Progenitor cell of endocrine pancreas (in vitro differentiated cells): ENCODE measurements at regions not wholly inside any gene's neighbourhood (a gene's known extent, or its start where the extent isn't known, plus 50 kb on each side); places are given as distances from the start of the nearest gene placed in this dataset.
"Not testable (repeated sequence)": the region's sequence is repeated elsewhere in the genome, so short reads cannot be mapped to it uniquely, and the experiment has no call there.

Source experiments
- DNase-seq: peaks from one replicate; pipeline ENCODE4 v3.0.0; 2021; ENCODE audit warnings: low spot score; ENCODE audit not compliant: unreplicated experiment
- H3K27ac Mint-ChIP-seq: 2 replicates; pipeline ENCODE4 v1.8.0; 2021; ENCODE audit warnings: mild to moderate bottlenecking, moderate library complexity, mixed read lengths
- H3K27me3 Mint-ChIP-seq: 2 replicates; pipeline ENCODE4 v1.8.0; 2021; ENCODE audit warnings: mixed read lengths
- H3K36me3 Mint-ChIP-seq: 2 replicates; pipeline ENCODE4 v1.8.0; 2022; ENCODE audit warnings: mixed read lengths; ENCODE audit not compliant: insufficient read depth
- H3K4me1 Mint-ChIP-seq: 2 replicates; pipeline ENCODE4 v1.8.0; 2021; ENCODE audit warnings: low read depth, mixed read lengths
- H3K4me3 Mint-ChIP-seq: 2 replicates; pipeline ENCODE4 v1.8.0; 2021; ENCODE audit warnings: low read depth, mild to moderate bottlenecking, moderate library complexity, mixed read lengths
- H3K9me3 Mint-ChIP-seq: 2 replicates; pipeline ENCODE4 v1.8.0; 2021; ENCODE audit warnings: low read depth, mixed read lengths
- TF ChIP-seq, protein P1 (sequence below): fragments of 200-600 bp; sonication (generic); IDR thresholded peaks from one replicate; pipeline ENCODE4 v1.5.0; 2021; ENCODE audit warnings: antibody characterized with exemption, mild to moderate bottlenecking; ENCODE audit not compliant: unreplicated experiment

- Mint-ChIP-seq H3K27ac (no peak overlapping the region), H3K9me3 (no peaks in the 10 kb centered on the region), H3K4me3 (no peak overlapping the region), H3K36me3 (no peaks in the 10 kb centered on the region), H3K4me1 (peaks cover 7% of the 10 kb centered on the region), H3K27me3 (no peaks in the 10 kb centered on the region)
- TF ChIP-seq, protein P1, sequence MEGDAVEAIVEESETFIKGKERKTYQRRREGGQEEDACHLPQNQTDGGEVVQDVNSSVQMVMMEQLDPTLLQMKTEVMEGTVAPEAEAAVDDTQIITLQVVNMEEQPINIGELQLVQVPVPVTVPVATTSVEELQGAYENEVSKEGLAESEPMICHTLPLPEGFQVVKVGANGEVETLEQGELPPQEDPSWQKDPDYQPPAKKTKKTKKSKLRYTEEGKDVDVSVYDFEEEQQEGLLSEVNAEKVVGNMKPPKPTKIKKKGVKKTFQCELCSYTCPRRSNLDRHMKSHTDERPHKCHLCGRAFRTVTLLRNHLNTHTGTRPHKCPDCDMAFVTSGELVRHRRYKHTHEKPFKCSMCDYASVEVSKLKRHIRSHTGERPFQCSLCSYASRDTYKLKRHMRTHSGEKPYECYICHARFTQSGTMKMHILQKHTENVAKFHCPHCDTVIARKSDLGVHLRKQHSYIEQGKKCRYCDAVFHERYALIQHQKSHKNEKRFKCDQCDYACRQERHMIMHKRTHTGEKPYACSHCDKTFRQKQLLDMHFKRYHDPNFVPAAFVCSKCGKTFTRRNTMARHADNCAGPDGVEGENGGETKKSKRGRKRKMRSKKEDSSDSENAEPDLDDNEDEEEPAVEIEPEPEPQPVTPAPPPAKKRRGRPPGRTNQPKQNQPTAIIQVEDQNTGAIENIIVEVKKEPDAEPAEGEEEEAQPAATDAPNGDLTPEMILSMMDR: no peak
- no peak for DNase-seq
These were observed 157.5 kb upstream of the SPRY2 start for GRCh38 chr13:80498433-80498832.

GRCh38 chr13:80497978-80498377 is 157.1 kb upstream of the SPRY2 start:
- H3K36me3 Mint-ChIP-seq: no peaks in the 10 kb centered on the region
- DNase-seq: no peak
- H3K27me3 Mint-ChIP-seq: no peaks in the 10 kb centered on the region
- H3K9me3 Mint-ChIP-seq: no peaks in the 10 kb centered on the region
- TF ChIP-seq, protein P1: no peak
- H3K4me3 Mint-ChIP-seq: no peak overlapping the region
- no peak overlapping the region for H3K27ac Mint-ChIP-seq
- peaks cover 7% of the 10 kb centered on the region for H3K4me1 Mint-ChIP-seq

GRCh38 chr13:80497439-80497838 is 156.5 kb upstream of the SPRY2 start:
- DNase-seq: no peak
- Mint-ChIP-seq H3K4me3 (no peak overlapping the region), H3K9me3 (no peaks in the 10 kb centered on the region), H3K36me3 (no peaks in the 10 kb centered on the region), H3K27ac (no peak overlapping the region), H3K4me1 (peaks cover 7% of the 10 kb centered on the region), H3K27me3 (no peaks in the 10 kb centered on the region)
- TF ChIP-seq, protein P1: no peak

GRCh38 chr13:80496721-80497397 is 155.9 kb upstream of the SPRY2 start:
- peaks cover 7% of the 10 kb centered on the region for H3K4me1 Mint-ChIP-seq
- no peak for DNase-seq
- H3K27ac Mint-ChIP-seq: no peak overlapping the region
- no peaks in the 10 kb centered on the region for H3K9me3 Mint-ChIP-seq
- TF ChIP-seq, protein P1: no peak
- no peaks in the 10 kb centered on the region for H3K36me3 Mint-ChIP-seq
- H3K27me3 Mint-ChIP-seq: no peaks in the 10 kb centered on the region
- no peak overlapping the region for H3K4me3 Mint-ChIP-seq

- not testable (repeated sequence) for DNase-seq, H3K9me3 Mint-ChIP-seq, H3K4me1 Mint-ChIP-seq, H3K36me3 Mint-ChIP-seq, H3K27me3 Mint-ChIP-seq, H3K27ac Mint-ChIP-seq, H3K4me3 Mint-ChIP-seq
These were observed 149.6 kb upstream of the SPRY2 start for GRCh38 chr13:80490491-80490943.

- H3K27ac Mint-ChIP-seq: no peak overlapping the region
- no peak for DNase-seq
- TF ChIP-seq, protein P1: no peak
- H3K36me3 Mint-ChIP-seq: no peaks in the 10 kb centered on the region
- H3K27me3 Mint-ChIP-seq: no peaks in the 10 kb centered on the region
- no peak overlapping the region for H3K4me3 Mint-ChIP-seq
- peaks cover 5% of the 10 kb centered on the region for H3K9me3 Mint-ChIP-seq
- H3K4me1 Mint-ChIP-seq: no peaks in the 10 kb centered on the region
These were observed 145.5 kb upstream of the SPRY2 start for GRCh38 chr13:80486402-80486801.
